Heart left ventricle (tissue), 13 donors: ENCODE measurements at regions not wholly inside any gene's neighbourhood (a gene's known extent, or its start where the extent isn't known, plus 50 kb on each side); places are given as distances from the start of the nearest gene placed in this dataset.

Source experiments
- CTCF ChIP-seq, 12 donors: fragments of 200-600 bp; sonication (generic) in 4 of 12; IDR thresholded peaks; one replicate each; pipeline versions ENCODE4 v1.5.0 to v1.8.0; 2018 to 2022; ENCODE audit warnings: antibody characterized with exemption in 12 of 12, mild to moderate bottlenecking in 5 of 12
- POLR2A ChIP-seq, 2 donors: fragments of 450-650 bp; IDR thresholded peaks; one replicate each; pipeline ENCODE4 v1.6.1; 2017; ENCODE audit warnings: antibody characterized with exemption in 2 of 2, mild to moderate bottlenecking in 2 of 2, moderate library complexity in 2 of 2
- donor health status: ischemic (EF 13 %, LVEDD 7.1; RV severe dilation, severe dysfunction).
- donor health status: DM: no; HTN: yes; CAD: no.
- donor health status: DM: no; HTN: no; CAD: no.
- donor health status: ischemic (EF 25% LVEDD 6.9; RV normal size, moderate dysfunction).
- donor health status: ischemic (EF 25% LVEDD 5.7; RV mildly dilated, moderate dysfunction).
- donor health status: ischemic (EF 35%, LVEDD 5.7; RV mildly dilated, moderate dysfunction).
- donor health status: nonischemic (EF 11% LVEDD 7.7; RV severe dilation, severe dysfunction).
- donor health status: DM: yes; HTN: yes; CAD: no.
- donor health status: PGD.
- donor health status: ischemic (EF 29% LVEDD 5.4; RV normal size, mild dysfunction).
- donor health status: nonischemic (EF 23%, LVEDD 6.1; RV moderate dilation, normal function).

GRCh38 chr1:13901597-13901996, 201.6 kb downstream of the PRDM2 start:
- TF ChIP-seq CTCF (IDR thresholded peaks at IDR 0.05) (no peak), POLR2A (IDR thresholded peaks at IDR 0.05) (no peak)
